Activated naive CD4-positive, alpha-beta T cell treated with anti-CD3 and anti-CD28 coated beads, Interleukin-2, amount 50 U/mL, for 72 hours (primary cell): ENCODE measurements at regions not wholly inside any gene's neighbourhood (a gene's known extent, or its start where the extent isn't known, plus 50 kb on each side); places are given as distances from the start of the nearest gene placed in this dataset.
"Not testable (repeated sequence)": the region's sequence is repeated elsewhere in the genome, so short reads cannot be mapped to it uniquely, and the experiment has no call there.

Source experiments
- ATAC-seq, 2 donors: fragments of 150-1000 bp; cut with Tn5 transposase; 2 replicates each; pipeline ENCODE4 v1.10.0; 2021; ENCODE audit warnings: mild to moderate bottlenecking in 2 of 2, moderate library complexity in 2 of 2
- DNase-seq, 2 donors: peaks; one replicate each; pipeline ENCODE4 v3.0.0; 2021 to 2022; ENCODE audit warnings: low spot score in 2 of 2
- H3K27ac Mint-ChIP-seq, 2 donors: one replicate each; pipeline ENCODE4 v1.8.0; 2022; ENCODE audit warnings: mild to moderate bottlenecking in 2 of 2, mixed read lengths in 2 of 2
- H3K36me3 Mint-ChIP-seq, 2 donors: one replicate each; pipeline ENCODE4 v1.8.0; 2022; ENCODE audit warnings: mixed read lengths in 2 of 2
- H3K9me3 Mint-ChIP-seq, 2 donors: one replicate each; pipeline ENCODE4 v1.8.0; 2022; ENCODE audit warnings: mixed read lengths in 2 of 2

DNA sequence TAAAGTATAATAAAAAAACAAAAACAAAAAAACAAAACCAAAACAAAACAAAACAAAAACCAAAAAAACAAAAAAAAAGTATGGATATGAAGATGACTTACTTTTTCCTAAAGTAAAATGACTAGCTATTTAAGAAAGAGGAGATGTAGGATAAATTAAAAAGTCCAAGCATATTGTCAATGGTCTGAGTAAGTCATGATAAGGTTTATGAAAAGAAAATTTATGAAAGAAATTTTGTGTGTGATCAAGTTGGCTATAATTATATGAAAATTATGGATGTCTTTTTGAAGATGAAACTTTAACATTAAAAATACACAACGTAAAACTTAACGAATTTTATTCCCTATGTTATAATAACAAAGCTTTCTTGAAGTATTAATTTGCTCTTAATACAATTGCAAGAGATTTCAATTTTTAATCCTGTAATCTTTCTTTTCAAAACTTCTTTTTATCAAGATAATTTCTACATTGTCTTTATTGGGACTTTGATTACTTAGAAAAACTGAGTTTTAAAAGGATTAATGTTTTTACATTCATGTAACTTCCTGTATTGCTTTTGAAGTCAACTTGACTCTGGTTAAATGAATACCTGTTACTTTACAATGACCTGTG is 200.9 kb upstream of the IVNS1ABP start:
- DNase-seq (no peak), ATAC-seq (no peak)
- H3K27ac Mint-ChIP-seq, result no peak overlapping the region
- H3K36me3 Mint-ChIP-seq, result peaks cover 12 to 17% of the 10 kb centered on the region in 2 donors
- peaks cover 4 to 7% of the 10 kb centered on the region in 2 donors for H3K9me3 Mint-ChIP-seq

DNA sequence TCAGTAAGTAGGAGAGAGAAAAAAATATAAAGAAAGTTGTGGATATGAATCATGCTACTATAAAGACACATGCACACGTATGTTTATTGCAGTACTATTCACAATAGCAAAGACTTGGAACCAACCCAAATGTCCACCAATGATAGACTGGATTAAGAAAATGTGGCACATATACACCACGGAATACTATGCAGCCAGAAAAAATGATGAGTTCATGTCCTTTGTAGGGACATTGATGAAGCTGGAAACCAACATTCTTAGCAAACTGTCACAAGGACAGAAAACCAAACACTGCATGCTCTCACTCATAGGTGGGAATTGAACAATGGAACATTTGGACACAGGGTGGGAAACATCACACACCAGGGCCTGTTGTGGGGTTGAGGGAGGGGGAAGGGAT is 200.3 kb upstream of the IVNS1ABP start:
- ATAC-seq, H3K9me3 Mint-ChIP-seq, H3K27ac Mint-ChIP-seq, DNase-seq: not testable (repeated sequence)
- peaks cover 12 to 17% of the 10 kb centered on the region in 2 donors for H3K36me3 Mint-ChIP-seq

DNA sequence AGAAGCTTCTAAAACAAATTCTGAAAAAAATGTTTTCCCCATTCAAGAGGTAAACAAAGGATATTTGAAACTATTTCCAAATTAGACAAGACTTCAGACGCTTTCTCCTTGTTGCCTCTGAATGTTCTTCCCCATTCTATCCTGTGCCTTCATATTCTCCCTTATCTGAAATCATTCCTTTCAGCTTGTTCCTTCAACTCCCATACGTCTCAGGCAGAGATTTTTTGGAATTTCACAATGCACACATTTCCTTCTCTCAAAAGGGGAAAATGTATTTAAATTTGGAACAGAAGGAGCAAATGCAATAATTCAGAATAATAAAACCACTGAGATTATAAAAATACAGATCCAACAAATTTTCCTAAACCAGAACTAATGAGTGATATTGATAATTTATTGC is 198.7 kb upstream of the IVNS1ABP start:
- ATAC-seq (no peak), DNase-seq (no peak)
- Mint-ChIP-seq H3K9me3 (peaks cover 8 to 9% of the 10 kb centered on the region in 2 donors), H3K27ac (no peak overlapping the region), H3K36me3 (peaks cover 12 to 17% of the 10 kb centered on the region in 2 donors)

DNA sequence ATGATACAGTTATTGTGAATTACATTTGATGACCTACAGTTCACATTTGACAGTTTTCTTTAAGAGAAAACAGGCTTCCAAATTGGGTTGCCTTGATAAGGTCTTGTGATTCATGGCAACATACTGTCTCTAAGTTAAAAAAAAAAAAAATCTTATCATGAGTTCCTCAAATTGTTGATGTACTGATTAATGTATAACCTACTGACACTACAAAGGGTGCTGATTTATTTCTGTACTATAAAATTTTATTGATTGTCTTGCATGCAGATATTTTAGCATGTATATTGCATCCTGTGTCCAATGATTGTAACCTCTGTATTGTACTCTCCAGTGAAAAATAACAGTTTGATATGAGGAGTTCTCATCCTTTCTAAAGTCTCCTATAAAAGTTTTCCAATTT is 197.3 kb upstream of the IVNS1ABP start:
- DNase-seq (no peak), ATAC-seq (no peak)
- Mint-ChIP-seq H3K36me3 (peaks cover 10 to 12% of the 10 kb centered on the region in 2 donors), H3K9me3 (peaks cover 4 to 9% of the 10 kb centered on the region in 2 donors), H3K27ac (no peak overlapping the region)

DNA sequence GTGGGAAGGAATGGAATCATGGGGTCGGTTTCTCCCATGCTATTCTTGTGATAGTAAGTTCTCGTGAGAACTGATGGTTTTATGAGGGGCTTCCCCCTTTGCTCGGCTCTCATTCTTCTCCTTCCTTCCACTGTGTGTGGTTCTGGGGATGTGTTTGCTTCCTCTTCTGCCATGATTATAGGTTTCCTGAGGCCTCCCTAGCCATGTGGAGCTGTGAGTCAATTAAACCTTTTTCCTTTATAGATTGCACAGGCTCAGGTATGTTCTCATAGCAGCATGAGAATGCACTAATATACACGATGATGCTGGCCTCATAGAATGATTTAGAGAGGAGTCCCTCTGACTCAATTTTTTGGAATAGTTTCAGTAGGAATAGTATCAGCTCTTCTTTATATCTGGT is 195.4 kb upstream of the IVNS1ABP start:
- Mint-ChIP-seq H3K27ac (no peak overlapping the region), H3K9me3 (peaks cover 8 to 11% of the 10 kb centered on the region in 2 donors), H3K36me3 (peaks cover 5 to 12% of the 10 kb centered on the region in 2 donors)
- ATAC-seq (no peak), DNase-seq (no peak)

DNA sequence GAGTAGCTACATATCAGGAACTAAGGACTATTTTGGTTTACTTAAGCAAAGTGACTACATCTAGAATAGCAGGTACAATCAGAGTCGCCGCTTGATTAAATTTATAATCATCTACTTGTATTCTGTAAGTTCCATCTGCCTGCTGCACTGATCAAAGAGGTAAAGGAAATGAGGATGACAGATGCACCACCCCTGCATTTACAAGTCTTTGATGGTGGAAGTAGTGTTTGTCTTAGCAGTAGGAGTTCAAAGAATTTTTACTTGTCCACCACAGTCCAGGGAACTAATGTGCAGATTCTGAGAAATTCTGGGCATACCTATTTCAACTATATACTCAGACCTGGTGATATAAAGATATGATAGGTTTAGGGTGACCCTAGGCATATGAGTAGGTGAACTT is 184.1 kb upstream of the IVNS1ABP start:
- Mint-ChIP-seq H3K36me3 (no peaks in the 10 kb centered on the region), H3K27ac (no peak overlapping the region), H3K9me3 (peaks cover 0 to under 1% of the 10 kb centered on the region in 2 donors)
- DNase-seq (no peak), ATAC-seq (no peak)

DNA sequence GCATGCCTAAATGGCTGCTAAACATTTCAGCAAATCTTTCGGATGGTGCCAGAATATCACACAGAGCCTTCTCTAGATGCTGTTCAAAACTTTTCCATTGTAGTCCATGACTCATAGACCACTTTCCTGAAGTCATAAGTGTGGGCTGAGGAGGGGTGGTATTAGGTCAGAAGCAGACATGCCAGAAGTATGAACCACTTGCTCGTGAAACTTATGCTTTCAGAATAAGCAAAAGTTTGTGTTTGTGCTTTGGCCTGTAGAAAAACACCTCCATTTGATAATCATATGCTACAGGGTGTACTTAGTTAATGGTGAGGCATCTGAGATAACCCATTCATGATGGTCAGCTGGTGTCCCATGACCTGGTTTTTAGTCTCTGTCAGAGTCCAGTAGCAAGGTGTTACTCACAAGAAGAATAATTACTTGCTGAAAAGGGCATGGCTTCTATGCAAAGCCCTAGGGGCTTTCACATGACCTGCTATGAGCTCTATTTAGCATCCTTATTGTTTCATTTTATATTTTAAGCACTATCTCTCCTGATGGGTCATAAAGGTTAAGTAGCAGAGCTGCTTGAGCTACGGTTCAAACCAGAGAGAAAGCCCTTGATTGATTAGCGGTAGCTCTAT is 183.1 kb upstream of the IVNS1ABP start:
- DNase-seq, result no peak
- Mint-ChIP-seq H3K9me3 (no peaks in the 10 kb centered on the region), H3K36me3 (no peaks in the 10 kb centered on the region), H3K27ac (peak overlapping the region in 1 of 2 donors; percentile 21)
- peak; percentile 89 to 93 for ATAC-seq

DNA sequence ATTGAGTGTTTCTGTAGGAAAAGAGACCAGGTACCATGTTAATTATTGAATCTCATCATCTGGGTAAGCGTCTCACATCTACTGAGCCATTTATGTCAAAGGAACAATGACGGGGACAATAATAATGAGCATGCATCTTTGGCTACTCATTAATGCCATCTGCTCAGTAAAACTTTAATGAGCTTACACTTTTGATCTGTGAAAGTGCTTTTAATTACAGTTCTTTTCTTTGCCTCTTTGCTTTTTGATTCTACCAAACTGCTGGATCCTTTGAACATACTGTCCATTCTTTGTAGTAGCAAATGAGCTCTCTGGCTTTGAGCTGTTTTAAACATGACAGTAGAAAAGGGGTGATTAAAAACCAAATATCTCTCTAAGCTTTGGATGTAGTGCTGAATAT is 181.2 kb upstream of the IVNS1ABP start:
- Mint-ChIP-seq H3K27ac (no peak overlapping the region), H3K9me3 (no peaks in the 10 kb centered on the region), H3K36me3 (no peaks in the 10 kb centered on the region)
- ATAC-seq (no peak), DNase-seq (no peak)

DNA sequence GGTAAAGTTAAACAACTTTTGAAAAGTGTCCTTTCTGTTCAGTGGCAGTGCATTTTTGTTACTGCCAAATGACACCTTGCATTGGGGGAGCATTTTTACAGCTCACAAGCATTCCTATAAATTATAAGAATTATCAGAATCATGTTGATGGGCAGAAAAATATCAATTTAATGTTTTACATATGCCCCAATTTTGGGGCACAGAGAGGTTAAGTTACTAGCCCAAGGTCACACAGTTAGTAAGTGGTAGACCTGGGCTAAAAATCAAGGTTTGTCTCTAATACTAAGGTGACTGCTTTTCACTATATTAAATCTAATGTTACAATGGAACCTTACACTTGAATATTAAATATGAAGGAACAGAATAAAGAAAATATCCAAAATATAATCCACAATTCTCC is 180.1 kb upstream of the IVNS1ABP start:
- peak overlapping the region in 1 of 2 donors; percentile 86 for H3K27ac Mint-ChIP-seq
- DNase-seq, result no peak

DNA sequence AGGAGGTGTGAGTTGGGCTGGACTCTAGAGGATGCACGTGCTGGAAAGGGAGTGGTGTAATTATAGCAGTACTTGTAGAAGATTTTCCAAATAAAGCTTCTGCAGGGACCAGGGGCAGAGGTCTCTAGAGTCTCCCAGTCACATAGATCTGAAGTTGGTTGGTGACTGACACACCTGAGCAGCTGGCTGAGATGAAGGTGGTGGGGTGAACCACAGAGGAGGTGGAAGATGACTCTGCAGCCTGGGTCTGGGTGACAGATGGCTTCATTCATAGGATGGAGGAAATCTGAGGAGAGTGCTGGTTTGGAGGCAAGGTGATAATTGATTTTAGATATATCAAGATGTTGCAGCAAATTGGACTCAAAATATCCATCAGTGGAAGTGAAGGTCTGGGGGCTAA is 178.9 kb upstream of the IVNS1ABP start:
- Mint-ChIP-seq H3K27ac (no peak overlapping the region), H3K36me3 (no peaks in the 10 kb centered on the region), H3K9me3 (no peaks in the 10 kb centered on the region)
- peak; percentile 40 to 70 for ATAC-seq
- no peak for DNase-seq

More for the DNA sequence above, 180.1 kb upstream of the IVNS1ABP start:
- H3K36me3 Mint-ChIP-seq, result no peaks in the 10 kb centered on the region
- no peaks in the 10 kb centered on the region for H3K9me3 Mint-ChIP-seq
- no peak for ATAC-seq

DNA sequence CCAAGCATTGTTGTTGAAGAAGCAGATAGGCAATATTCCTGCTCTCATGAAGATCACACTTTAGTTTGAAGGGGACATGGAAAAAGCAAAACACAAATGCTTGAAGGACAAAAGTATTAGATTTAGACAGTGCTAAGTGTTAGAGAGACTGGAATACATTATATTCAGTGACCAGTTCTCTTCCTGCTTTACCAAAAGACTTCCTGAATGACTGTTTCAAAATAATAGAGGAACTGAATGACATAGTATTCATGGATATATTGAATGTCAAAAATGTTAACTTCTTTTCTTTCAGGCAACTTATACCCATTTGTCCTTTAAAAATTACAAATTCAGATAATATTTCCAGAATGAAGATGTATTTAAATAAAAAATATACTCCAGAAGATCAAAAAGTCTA is 178.0 kb upstream of the IVNS1ABP start:
- Mint-ChIP-seq H3K36me3 (no peaks in the 10 kb centered on the region), H3K9me3 (no peaks in the 10 kb centered on the region), H3K27ac (no peak overlapping the region)
- no peak for ATAC-seq
- DNase-seq, result no peak

DNA sequence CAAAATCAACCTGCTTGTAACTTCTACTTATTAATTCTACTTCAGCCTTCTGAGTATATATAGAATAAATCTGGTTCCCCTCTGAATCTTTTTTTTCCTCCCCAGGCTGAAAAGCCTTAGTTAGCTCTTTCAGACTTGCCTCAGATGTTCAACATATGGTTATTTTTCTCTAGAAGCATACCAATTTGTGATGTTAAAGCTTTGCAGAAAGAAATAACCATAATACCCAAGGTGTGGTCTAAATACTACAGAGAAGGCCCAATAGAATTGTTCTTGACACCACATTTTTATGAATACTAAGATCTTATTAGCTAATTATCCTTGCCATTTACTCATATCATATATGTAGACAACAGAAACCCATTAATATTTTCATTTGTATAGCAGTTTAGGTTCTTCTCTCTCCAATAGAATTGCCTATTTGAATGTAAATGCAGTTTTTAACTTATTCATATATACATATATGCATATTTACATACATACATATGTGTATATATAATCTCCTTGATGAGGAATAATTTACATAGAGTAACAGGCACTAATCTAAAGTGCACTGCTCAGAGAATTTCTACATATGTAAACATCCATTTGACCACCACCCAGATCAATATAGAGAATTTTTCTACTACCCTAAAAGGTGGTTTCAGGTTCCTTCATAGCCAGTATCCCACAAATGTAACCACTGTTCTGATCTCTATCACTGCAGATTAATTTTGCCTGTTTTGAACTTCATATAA is 175.2 kb upstream of the IVNS1ABP start:
- ATAC-seq (no peak), DNase-seq (no peak)
- Mint-ChIP-seq H3K36me3 (no peaks in the 10 kb centered on the region), H3K9me3 (no peaks in the 10 kb centered on the region), H3K27ac (no peak overlapping the region)

DNA sequence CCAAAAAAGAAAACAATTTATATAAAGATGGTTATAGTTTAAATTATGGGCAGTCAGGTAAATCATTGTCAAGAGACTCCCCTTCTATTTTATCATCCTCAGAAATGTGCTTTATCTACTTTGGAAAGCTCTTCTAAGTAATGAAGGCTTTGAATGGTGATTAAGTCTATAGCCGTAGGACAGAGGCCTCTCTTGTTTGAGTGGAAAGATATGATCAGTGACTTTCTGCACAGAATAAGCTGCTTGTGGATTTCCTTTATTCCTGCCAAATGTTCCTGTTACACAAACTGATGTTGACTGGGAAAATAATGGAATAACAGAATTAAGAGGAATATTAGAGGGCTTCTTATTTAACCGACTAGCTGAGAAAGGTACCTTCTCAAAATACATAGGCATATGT is 174.6 kb upstream of the IVNS1ABP start:
- H3K9me3 Mint-ChIP-seq, result no peaks in the 10 kb centered on the region
- no peak overlapping the region for H3K27ac Mint-ChIP-seq
- no peak for ATAC-seq
- H3K36me3 Mint-ChIP-seq, result no peaks in the 10 kb centered on the region
- DNase-seq, result no peak

DNA sequence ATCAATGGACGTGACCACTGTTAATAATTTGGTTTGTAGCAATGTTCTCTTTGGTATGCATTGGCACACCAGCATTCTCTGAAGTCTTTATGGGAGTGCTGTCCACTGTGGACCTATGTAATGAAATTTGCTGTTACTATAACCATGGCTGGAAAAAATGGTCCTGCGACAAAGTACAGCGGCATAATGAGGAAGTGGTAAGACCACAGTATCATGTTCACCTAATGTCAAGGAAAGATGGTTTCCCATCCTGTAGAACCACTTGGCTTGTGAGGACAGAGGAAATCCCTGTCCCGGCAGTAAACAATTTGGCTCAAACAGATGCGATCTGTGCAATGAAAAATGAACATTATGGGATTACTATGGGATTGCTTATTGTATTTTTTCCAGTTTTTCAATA is 173.9 kb upstream of the IVNS1ABP start:
- no peak for ATAC-seq
- no peaks in the 10 kb centered on the region for H3K36me3 Mint-ChIP-seq
- no peak for DNase-seq
- no peaks in the 10 kb centered on the region for H3K9me3 Mint-ChIP-seq
- no peak overlapping the region for H3K27ac Mint-ChIP-seq

DNA sequence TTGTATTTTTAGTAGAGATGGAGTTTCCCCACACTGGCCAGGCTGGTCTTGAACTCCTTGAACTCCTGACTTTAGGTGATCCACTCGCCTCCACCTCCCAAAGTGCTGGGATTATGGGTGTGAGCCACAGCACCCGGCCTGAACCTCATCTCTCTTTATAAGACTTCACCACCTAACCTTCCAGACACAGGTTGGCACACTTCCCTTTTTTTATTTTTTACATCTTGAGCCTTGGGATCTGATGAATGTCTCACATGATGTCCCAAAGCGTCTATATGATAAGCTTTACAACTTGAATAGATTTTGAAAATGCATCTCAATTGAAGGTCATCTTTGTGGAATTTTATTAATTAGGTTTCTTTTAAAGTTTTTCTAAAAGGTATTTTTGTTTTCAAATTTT is 172.4 kb upstream of the IVNS1ABP start:
- Mint-ChIP-seq H3K9me3 (no peaks in the 10 kb centered on the region), H3K27ac (no peak overlapping the region)
- no peak for ATAC-seq

DNA sequence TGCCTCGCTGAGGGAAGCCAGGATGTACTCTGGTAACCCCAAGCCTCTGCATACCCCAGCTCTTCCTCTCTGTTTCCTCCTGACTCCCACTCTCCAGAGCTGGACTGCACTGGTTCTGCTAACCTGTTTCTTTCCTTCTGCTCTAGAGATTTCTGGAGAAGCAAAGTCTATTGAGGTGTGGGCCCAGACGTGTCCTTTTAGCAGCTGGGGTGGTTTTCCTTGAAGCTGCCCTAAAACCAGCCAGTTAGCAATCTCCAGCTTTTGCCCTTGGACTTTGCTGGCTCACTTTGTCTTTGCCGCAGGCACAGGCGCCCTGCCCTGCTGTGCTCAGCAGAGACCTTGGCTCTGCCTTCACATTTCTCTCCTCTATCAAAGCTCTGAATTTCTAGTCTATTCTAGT is 171.8 kb upstream of the IVNS1ABP start:
- ATAC-seq (no peak), DNase-seq (no peak)
- H3K36me3 Mint-ChIP-seq, result no peaks in the 10 kb centered on the region
- no peak overlapping the region for H3K27ac Mint-ChIP-seq
- no peaks in the 10 kb centered on the region for H3K9me3 Mint-ChIP-seq

More for the DNA sequence above, 172.4 kb upstream of the IVNS1ABP start:
- no peaks in the 10 kb centered on the region for H3K36me3 Mint-ChIP-seq
- no peak for DNase-seq

DNA sequence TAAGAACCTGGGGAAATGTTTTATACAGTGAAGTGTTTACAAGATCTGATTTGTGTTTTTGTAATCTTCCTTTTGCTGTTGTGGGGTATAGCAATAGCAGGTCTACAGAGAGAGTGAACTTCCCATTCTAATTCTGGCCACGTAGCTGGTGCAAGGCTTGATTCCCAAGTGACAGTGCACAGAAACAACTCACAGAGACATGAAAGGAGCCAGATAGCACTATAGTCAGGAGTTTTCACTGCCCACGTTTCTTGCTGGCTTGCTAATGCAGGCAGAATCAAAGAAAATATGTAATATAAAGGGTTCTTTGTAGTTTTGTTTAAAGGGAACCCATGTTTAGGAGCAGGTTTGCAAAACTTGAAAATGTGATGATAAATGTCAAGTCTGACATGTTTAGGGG is 170.9 kb upstream of the IVNS1ABP start:
- no peak for ATAC-seq
- no peaks in the 10 kb centered on the region for H3K9me3 Mint-ChIP-seq

DNA sequence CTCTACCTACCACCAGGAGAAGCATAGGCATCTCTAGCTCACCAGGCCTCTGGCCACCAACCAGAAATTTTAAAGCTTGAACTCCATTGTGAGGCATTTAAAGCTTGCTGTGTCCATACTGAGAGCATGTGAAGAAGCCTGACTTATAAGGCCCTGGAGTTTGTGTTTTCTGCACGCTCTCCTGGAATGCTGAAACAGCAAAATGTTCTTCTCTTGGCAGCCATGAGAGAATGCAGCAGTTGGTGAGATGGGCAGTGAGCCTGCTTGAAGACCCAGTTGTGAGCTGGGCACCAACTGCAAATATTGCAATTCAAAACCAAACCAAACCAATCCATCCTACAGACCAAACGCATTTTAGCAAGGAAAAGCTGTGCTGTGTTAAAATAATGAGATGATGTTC is 170.0 kb upstream of the IVNS1ABP start:
- no peak overlapping the region for H3K27ac Mint-ChIP-seq
- no peak for ATAC-seq
- DNase-seq, result no peak
- no peaks in the 10 kb centered on the region for H3K36me3 Mint-ChIP-seq
- H3K9me3 Mint-ChIP-seq, result no peaks in the 10 kb centered on the region

More for the DNA sequence above, 170.9 kb upstream of the IVNS1ABP start:
- no peak overlapping the region for H3K27ac Mint-ChIP-seq
- DNase-seq, result no peak
- H3K36me3 Mint-ChIP-seq, result no peaks in the 10 kb centered on the region
